IMR-90 (cell line): ENCODE measurements at regions not wholly inside any gene's neighbourhood (a gene's known extent, or its start where the extent isn't known, plus 50 kb on each side); places are given as distances from the start of the nearest gene placed in this dataset.

Experiments
- ATAC-seq: fragments of 200-7000 bp; cut with Tn5 transposase; 2 replicates; pipeline ENCODE4 v1.9.1; 2020; ENCODE audit warnings: low read depth, mild to moderate bottlenecking, moderate library complexity
- BruUV-seq: library from RNA; stranded (reverse); fragments of 400-500 nt; replicated peaks from 2 replicates; lab custom pipeline; 2021; lab: Mats Ljungman, UMichigan
- CTCF ChIA-PET: fragments of 300-600 bp; formaldehyde crosslinking; extraction: SDS; loops from one replicate; lab custom pipeline; 2021; ENCODE audit warnings: antibody characterized with exemption; lab: Yijun Ruan, JAX
- POLR2A ChIA-PET: fragments of 300-600 bp; sonication (Branson Sonifier 250); formaldehyde crosslinking; loops from one replicate; lab custom pipeline; 2022; ENCODE audit warnings: antibody characterized with exemption; ENCODE audit not compliant: unreplicated experiment; lab: Charles Lee
- DNase-seq: peaks from one replicate; pipeline ENCODE4 v3.0.0; 2013
- H2AFZ ChIP-seq: replicated peaks from 2 replicates; pipeline ENCODE3; 2013; ENCODE audit warnings: low read length, mild to moderate bottlenecking; ENCODE audit not compliant: poor library complexity
- H2AK5ac ChIP-seq: 2 replicates; pipeline ENCODE4 v1.6.1; 2013; ENCODE audit warnings: low read depth, low read length, inconsistent platforms
- H2AK9ac ChIP-seq: replicated peaks from 2 replicates; pipeline ENCODE3; 2013; ENCODE audit warnings: mild to moderate bottlenecking, low read depth, low read length, moderate library complexity; ENCODE audit not compliant: poor library complexity
- H2BK120ac ChIP-seq: 2 replicates; pipeline ENCODE4 v1.6.1; 2013; ENCODE audit warnings: low read depth, low read length, inconsistent platforms
- H2BK15ac ChIP-seq: 3 replicates; pipeline ENCODE4 v1.6.1; 2013; ENCODE audit warnings: low read depth, low read length, inconsistent platforms
- H2BK20ac ChIP-seq: 2 replicates; pipeline ENCODE4 v1.6.1; 2013; ENCODE audit warnings: low read depth, mild to moderate bottlenecking, inconsistent platforms, low read length, moderate library complexity
- H2BK5ac ChIP-seq: 2 replicates; pipeline ENCODE4 v1.6.1; 2013; ENCODE audit warnings: mild to moderate bottlenecking, low read depth, low read length, inconsistent platforms; ENCODE audit not compliant: poor library complexity, severe bottlenecking
- H3K14ac ChIP-seq: replicated peaks from 2 replicates; pipeline ENCODE4 v1.6.1; 2013; ENCODE audit warnings: low read depth, low read length, inconsistent platforms
- H3K18ac ChIP-seq: 2 replicates; pipeline ENCODE4 v1.6.1; 2013; ENCODE audit warnings: low read depth, low read length, control low read depth
- H3K23ac ChIP-seq: 2 replicates; pipeline ENCODE4 v1.6.1; 2013; ENCODE audit warnings: low read depth, low read length, inconsistent platforms
- H3K27ac ChIP-seq: 2 replicates; pipeline ENCODE4 v1.5.1; 2013; ENCODE audit warnings: mild to moderate bottlenecking, control low read depth, low read length; ENCODE audit not compliant: insufficient read depth
- H3K27me3 ChIP-seq: 2 replicates; pipeline ENCODE4 v1.6.1; 2013; ENCODE audit warnings: low read length; ENCODE audit not compliant: control insufficient read depth, insufficient read depth
- H3K36me3 ChIP-seq: 2 replicates; pipeline ENCODE4 v1.6.1; 2013; ENCODE audit warnings: low read length, mixed read lengths; ENCODE audit not compliant: control insufficient read depth, insufficient read depth
- H3K4ac ChIP-seq: 2 replicates; pipeline ENCODE4 v1.6.1; 2013; ENCODE audit warnings: low read depth, low read length, inconsistent platforms
- H3K4me1 ChIP-seq: 2 replicates; pipeline ENCODE4 v1.6.1; 2013; ENCODE audit warnings: low read length, mixed read lengths; ENCODE audit not compliant: control insufficient read depth, insufficient read depth
- H3K4me2 ChIP-seq: 2 replicates; pipeline ENCODE4 v1.6.1; 2013; ENCODE audit warnings: low read depth, mild to moderate bottlenecking, control low read depth, low read length, moderate library complexity
- H3K4me3 ChIP-seq: 2 replicates; pipeline ENCODE4 v1.5.1; 2013; ENCODE audit warnings: low read depth, mild to moderate bottlenecking, control low read depth, low read length, moderate library complexity; ENCODE audit not compliant: insufficient read depth
- H3K56ac ChIP-seq: 2 replicates; pipeline ENCODE4 v1.6.1; 2013; ENCODE audit warnings: low read length, inconsistent platforms; ENCODE audit not compliant: insufficient read depth; ENCODE audit errors: extremely low read depth
- H3K79me1 ChIP-seq, 2 experiments: 2 replicates each; pipeline ENCODE4 v1.6.1; 2013; ENCODE audit warnings: low read length in 2 of 2, inconsistent platforms in 1 of 2, low read depth in 1 of 2
- H3K9ac ChIP-seq: 2 replicates; pipeline ENCODE4 v1.6.1; 2013; ENCODE audit warnings: low read depth, low read length, control low read depth
- H3K9me1 ChIP-seq: 2 replicates; pipeline ENCODE4 v1.6.1; 2013; ENCODE audit warnings: low read length, inconsistent platforms; ENCODE audit not compliant: insufficient read depth
- H3K9me3 ChIP-seq: 2 replicates; pipeline ENCODE4 v1.6.1; 2013; ENCODE audit warnings: low read length; ENCODE audit not compliant: control insufficient read depth, insufficient read depth
- H4K20me1 ChIP-seq: 2 replicates; pipeline ENCODE4 v1.6.1; 2013; ENCODE audit warnings: low read length, inconsistent platforms; ENCODE audit not compliant: insufficient read depth
- H4K5ac ChIP-seq: 2 replicates; pipeline ENCODE4 v1.6.1; 2013; ENCODE audit warnings: mild to moderate bottlenecking, low read depth, low read length, control low read depth
- H4K8ac ChIP-seq, 2 experiments: 2 replicates each; pipeline ENCODE4 v1.6.1; 2013; ENCODE audit warnings: low read depth in 2 of 2, low read length in 2 of 2, control low read depth in 1 of 2, inconsistent platforms in 1 of 2
- H4K91ac ChIP-seq: 2 replicates; pipeline ENCODE4 v1.6.1; 2013; ENCODE audit warnings: low read depth, low read length, inconsistent platforms; ENCODE audit not compliant: insufficient read depth
- BHLHE40 ChIP-seq: fragments of 150-350 bp; IDR thresholded peaks from 2 replicates; pipeline ENCODE4 v1.6.1; 2016; ENCODE audit warnings: mild to moderate bottlenecking, low read depth, low read length
- CEBPB ChIP-seq: IDR thresholded peaks from 2 replicates; pipeline ENCODE4 v1.6.1; 2012; ENCODE audit warnings: low read depth, low read length, improper control_type of control experiment
- CHD1 ChIP-seq: IDR thresholded peaks from 2 replicates; pipeline ENCODE4 v1.6.1; 2012; ENCODE audit warnings: low read depth, low read length, improper control_type of control experiment
- ELK1 ChIP-seq: fragments of 150-350 bp; IDR thresholded peaks from 2 replicates; pipeline ENCODE4 v1.6.1; 2016; ENCODE audit warnings: low read depth, mild to moderate bottlenecking, low read length, moderate library complexity, borderline replicate concordance
- FOS ChIP-seq: fragments of 150-350 bp; IDR thresholded peaks from 2 replicates; pipeline ENCODE4 v1.6.1; 2016; ENCODE audit warnings: low read depth, low read length
- MAFK ChIP-seq: IDR thresholded peaks from 2 replicates; pipeline ENCODE4 v1.6.1; 2012; ENCODE audit warnings: low read depth, low read length, improper control_type of control experiment
- MAZ ChIP-seq: IDR thresholded peaks from 2 replicates; pipeline ENCODE4 v1.6.1; 2012; ENCODE audit warnings: low read depth, mild to moderate bottlenecking, low read length, improper control_type of control experiment, moderate library complexity, borderline replicate concordance
- MXI1 ChIP-seq: IDR thresholded peaks from 2 replicates; pipeline ENCODE4 v1.6.1; 2012; ENCODE audit warnings: low read depth, mild to moderate bottlenecking, low read length, moderate library complexity, borderline replicate concordance
- NFE2L2 ChIP-seq: fragments of 150-350 bp; IDR thresholded peaks from 2 replicates; pipeline ENCODE4 v1.6.1; 2016; ENCODE audit warnings: low read depth, mild to moderate bottlenecking, low read length
- POLR2A ChIP-seq: IDR thresholded peaks from 2 replicates; pipeline ENCODE4 v1.6.1; 2012; ENCODE audit warnings: mild to moderate bottlenecking, low read depth, low read length
- RAD21 ChIP-seq: IDR thresholded peaks from 2 replicates; pipeline ENCODE4 v1.6.1; 2012; ENCODE audit warnings: low read length, improper control_type of control experiment
- RCOR1 ChIP-seq: IDR thresholded peaks from 2 replicates; pipeline ENCODE4 v1.6.1; 2012; ENCODE audit warnings: mild to moderate bottlenecking, low read length, improper control_type of control experiment; ENCODE audit not compliant: insufficient replicate concordance
- RFX5 ChIP-seq: IDR thresholded peaks from 2 replicates; pipeline ENCODE4 v1.8.0; 2012; ENCODE audit warnings: low read depth, mild to moderate bottlenecking, low read length, moderate library complexity
- SMC3 ChIP-seq: fragments of 150-350 bp; IDR thresholded peaks from 2 replicates; pipeline ENCODE4 v1.6.1; 2016; ENCODE audit warnings: low read depth, mild to moderate bottlenecking, antibody characterized with exemption, low read length, moderate library complexity
- USF2 ChIP-seq: fragments of 150-350 bp; IDR thresholded peaks from 2 replicates; pipeline ENCODE4 v1.6.1; 2017; ENCODE audit warnings: mild to moderate bottlenecking, antibody characterized with exemption, low read length, low read depth
- WGBS, 2 experiments: methylation state at CpG; one replicate each; pipeline versions ENCODE4 v1.1.5 to v1.1.7; 2013; ENCODE audit warnings: missing lambda C conversion rate in 2 of 2; ENCODE audit not compliant: insufficient read length in 1 of 2; ENCODE audit errors: extremely low coverage in 2 of 2; 5-methylcytosine and 5-hydroxymethylcytosine counted together
- dilution Hi-C: fragments of 300-500 bp; cut with HindIII; formaldehyde crosslinking; loops from one replicate; pipeline ENCODE4 v1.14.3; 2018; ENCODE audit warnings: low sequenced_read_pairs; ENCODE audit not compliant: unreplicated experiment
- in situ Hi-C: fragments of 300-500 bp; cut with MboI; formaldehyde crosslinking; loops from 3 replicates; pipeline ENCODE4 v1.14.3; 2019; ENCODE audit warnings: low sequenced_read_pairs, inconsistent platforms, mixed read lengths
- intact Hi-C: fragments of 100-400 bp; cut with micrococcal nuclease; formaldehyde crosslinking; loops from 2 replicates; pipeline ENCODE4 v1.10.0; 2022

GRCh38 chr13:27014406-27015359 is 156.9 kb downstream of the USP12 start:
- no peak overlapping the region for H3K14ac ChIP-seq
- no peak for TF ChIP-seq CEBPB
- no peak for TF ChIP-seq CHD1
- TF ChIP-seq SMC3 = no peak
- no peak for TF ChIP-seq MAZ
- TF ChIP-seq RCOR1 = no peak
- TF ChIP-seq MXI1 = no peak
- no peak for TF ChIP-seq USF2
- TF ChIP-seq POLR2A = no peak
- no peak for TF ChIP-seq FOS
- no peak for TF ChIP-seq BHLHE40
- no peak for TF ChIP-seq RFX5
- TF ChIP-seq RAD21 = no peak
- no peak for TF ChIP-seq NFE2L2
- TF ChIP-seq ELK1 = no peak
- TF ChIP-seq MAFK = no peak

More at GRCh38 chr13:27014406-27015359, 156.9 kb downstream of the USP12 start:
- Histone ChIP-seq H3K18ac (peak overlapping the region; percentile 2; the same call in 1 of the 2 replicates), H3K27ac (no peak overlapping the region), H3K4me2 (no peak overlapping the region), H2AK9ac (peak overlapping the region; percentile 57), H3K36me3 (no peaks in the 10 kb centered on the region), H3K9me1 (no peaks in the 10 kb centered on the region), H2BK15ac (0 out of 3 replicates have a peak overlapping the region, but pooled peaks have one; percentile 7), H4K91ac (no peak overlapping the region), H2AFZ (no peak overlapping the region), H3K56ac (no peak overlapping the region), H2BK20ac (peak overlapping the region; percentile 34; the same call in 1 of the 2 replicates), H4K8ac (no peak overlapping the region), H4K5ac (no peak overlapping the region), H2BK5ac (no peak overlapping the region), H3K4ac (no peak overlapping the region; the same call in 1 of the 2 replicates), H3K79me1 (no peaks in the 10 kb centered on the region), H3K23ac (no peak overlapping the region), H3K9ac (no peak overlapping the region), H3K4me1 (peaks cover 10% of the 10 kb centered on the region), H4K20me1 (no peaks in the 10 kb centered on the region), H3K27me3 (no peaks in the 10 kb centered on the region), H2AK5ac (peak overlapping the region; percentile 23; the same call in 1 of the 2 replicates), H3K9me3 (no peaks in the 10 kb centered on the region), H3K4me3 (no peak overlapping the region), H2BK120ac (no peak overlapping the region)
- ATAC-seq (no peak), DNase-seq (no peak)
- 96% methylated on average over 7 of the region's 32 CpGs; no CpG with 5 or more reads in 1 of the 2 experiments for WGBS, 2 experiments
- dilution Hi-C loops (no loop called here), in situ Hi-C loops (no loop called here), intact Hi-C loops (no loop called here)
- BruUV-seq = no TSS peak
- CTCF ChIA-PET = no interaction called here
- POLR2A ChIA-PET = no interaction called here
